Activated T-cell treated with anti-CD3 and anti-CD28 coated beads for 24 hours (primary cell): ENCODE measurements at regions not wholly inside any gene's neighbourhood (a gene's known extent, or its start where the extent isn't known, plus 50 kb on each side); places are given as distances from the start of the nearest gene placed in this dataset.
"Not testable (repeated sequence)": the region's sequence is repeated elsewhere in the genome, so short reads cannot be mapped to it uniquely, and the experiment has no call there.

Experiments used
- DNase-seq: peaks from one replicate; pipeline ENCODE4 v3.0.0-alpha.2; 2020; ENCODE audit warnings: low read depth

GRCh38 chr10:101280511-101280910 is 51.2 kb upstream of the LBX1 start:
- DNase-seq, result no peak

DNA sequence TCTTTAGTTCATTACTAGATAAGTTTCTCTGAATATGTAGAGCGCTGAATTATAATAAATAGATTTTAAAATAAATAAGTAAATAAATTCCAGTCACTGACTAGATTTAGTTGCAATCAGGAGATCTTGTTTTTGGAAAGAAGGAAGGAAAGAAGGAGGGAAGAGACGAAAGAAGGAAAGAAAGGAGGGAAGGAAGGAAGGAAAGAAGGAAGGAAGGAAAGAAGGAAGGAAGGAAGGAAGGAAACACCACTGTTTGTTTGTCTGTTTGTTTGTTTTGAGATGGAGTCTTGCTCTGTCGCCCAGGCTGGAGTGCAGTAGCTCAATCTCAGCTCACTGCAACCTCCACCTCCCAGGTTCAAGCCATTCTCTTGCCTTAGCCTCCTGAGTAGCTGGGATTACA is 51.7 kb upstream of the LBX1 start:
- DNase-seq, result not testable (repeated sequence)

- DNase-seq, result no peak
Measured at GRCh38 chr10:101282947-101283346, 53.7 kb upstream of the LBX1 start.

- no peak for DNase-seq
Measured at GRCh38 chr10:101283762-101284100, 54.5 kb upstream of the LBX1 start.

DNA sequence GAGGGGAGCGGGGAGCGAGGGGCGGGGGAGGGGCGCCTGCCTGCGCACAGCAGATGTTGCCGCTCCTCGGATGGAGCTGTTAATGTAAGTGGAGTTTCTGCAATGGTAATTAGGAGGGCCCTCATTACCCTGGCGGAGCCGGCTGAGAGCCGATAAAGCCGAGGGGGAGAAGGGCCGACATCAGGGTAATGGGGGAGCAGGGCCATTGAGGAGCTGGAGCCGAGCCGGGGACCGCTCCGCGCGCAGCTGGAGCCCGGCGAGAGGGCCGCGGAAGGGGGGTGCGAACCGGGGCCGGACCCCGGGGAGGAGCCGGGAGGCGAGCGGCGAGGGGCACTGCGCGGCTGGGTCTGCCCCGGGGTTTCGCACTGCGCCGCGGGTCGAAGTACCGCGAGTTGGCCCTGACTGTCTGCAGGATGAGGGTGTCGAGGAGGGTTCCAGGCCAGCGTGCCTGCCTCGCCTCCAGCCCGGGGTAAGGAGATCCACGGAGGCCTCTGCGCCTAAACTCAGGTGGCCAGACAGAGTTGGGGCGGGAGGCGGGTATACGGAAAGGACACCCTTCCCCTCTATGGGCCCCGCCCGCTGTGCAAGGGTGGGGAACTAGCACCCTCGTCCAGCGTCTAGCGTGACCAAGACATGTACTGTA is 55.0 kb upstream of the LBX1 start:
- DNase-seq, result no peak

DNA sequence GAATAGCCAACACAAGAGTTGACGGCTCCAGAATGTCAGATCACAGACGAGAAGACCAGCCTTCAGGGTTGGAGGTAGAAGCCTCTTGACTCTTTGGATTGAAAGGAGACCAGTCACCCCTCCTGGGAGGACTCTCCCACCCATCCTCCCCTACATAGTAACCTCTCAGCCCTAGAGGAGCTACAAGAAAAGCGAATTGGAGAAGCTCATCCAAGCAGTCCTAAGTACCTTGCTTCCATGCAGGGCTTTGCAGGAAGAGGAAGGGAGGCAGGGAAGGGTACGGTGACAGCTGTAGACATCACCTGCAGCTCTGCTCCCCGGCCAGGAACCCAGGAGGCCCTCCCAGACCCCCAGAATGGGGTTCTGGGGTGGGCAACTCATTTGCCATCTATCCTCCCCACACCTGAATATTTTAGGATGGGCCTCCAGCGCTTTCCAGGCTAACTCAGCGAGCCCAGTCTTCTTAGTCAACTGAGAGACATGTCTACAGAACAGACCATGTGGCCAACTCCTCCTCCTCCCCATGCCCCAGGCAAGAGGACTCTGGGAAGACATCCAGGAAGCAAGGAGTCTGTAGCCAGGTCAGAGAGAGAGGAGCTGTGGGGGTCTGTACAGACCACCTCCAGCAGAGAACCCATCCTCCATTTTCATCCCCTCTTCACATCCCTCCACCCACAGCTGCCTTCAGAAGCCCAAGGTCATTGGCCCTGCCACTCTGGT is 55.6 kb upstream of the LBX1 start:
- DNase-seq, result no peak

GRCh38 chr10:101285519-101286070 is 56.3 kb upstream of the LBX1 start:
- no peak for DNase-seq

DNA sequence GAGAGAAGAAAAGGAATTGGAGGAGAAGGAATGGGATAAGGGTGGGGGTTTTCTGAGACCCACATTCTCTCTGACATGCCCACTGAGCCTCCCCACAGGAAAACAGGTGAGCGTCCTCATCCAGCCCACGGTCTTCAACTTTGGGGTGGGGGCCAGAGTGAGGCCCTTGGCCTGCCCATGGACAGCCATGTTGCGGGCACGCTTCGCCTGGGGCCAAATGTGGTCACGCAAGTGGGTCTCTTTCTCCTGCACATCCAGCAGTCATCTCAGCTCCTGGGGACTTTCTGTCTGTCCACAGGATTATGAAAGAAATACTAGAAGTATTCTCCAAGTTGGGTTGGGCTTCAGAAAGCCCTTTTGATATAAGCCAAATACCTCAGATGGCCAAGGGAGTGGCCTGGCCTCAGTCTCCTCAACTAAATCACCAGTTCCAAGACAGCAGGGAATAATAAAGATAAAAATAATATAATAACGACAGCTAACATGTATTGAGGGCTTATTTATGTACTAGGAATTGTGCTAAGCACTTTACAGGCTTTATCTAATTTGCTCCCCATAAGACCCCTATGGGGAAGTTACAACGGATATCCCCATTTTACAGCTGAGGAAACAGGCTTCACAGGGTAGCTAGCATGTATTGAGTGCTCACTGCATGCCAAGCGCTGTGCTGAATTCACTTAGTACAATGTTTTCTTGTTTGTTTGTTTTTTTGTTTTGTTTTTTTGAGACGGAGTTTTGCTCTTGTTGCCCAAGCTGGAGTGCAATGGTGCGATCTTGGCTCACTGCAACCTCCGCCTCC is 57.2 kb upstream of the LBX1 start:
- DNase-seq, result no peak

GRCh38 chr10:101287183-101287996 is 58.1 kb upstream of the LBX1 start:
- DNase-seq, result no peak

GRCh38 chr10:101287997-101288635 is 58.9 kb upstream of the LBX1 start:
- no peak for DNase-seq

GRCh38 chr10:101289541-101289940 is 60.3 kb upstream of the LBX1 start:
- no peak for DNase-seq

DNA sequence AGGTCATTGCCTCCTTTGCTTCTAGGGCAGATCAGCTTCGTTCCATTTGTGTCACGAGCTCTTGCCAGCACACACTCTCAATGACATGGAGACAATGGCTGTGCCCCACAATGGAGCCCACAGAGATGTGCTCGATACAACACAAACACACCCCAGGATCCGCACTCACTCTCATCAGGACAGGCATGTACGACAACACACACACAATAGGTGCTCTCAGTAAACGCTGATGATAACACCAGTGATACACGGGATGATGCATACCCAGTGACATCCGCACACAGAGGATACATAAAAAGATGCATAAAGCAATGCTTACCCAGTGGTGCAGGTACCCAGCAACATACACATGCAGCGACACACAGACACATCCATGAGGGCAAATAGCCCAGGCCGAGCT is 61.2 kb upstream of the LBX1 start:
- no peak for DNase-seq

DNA sequence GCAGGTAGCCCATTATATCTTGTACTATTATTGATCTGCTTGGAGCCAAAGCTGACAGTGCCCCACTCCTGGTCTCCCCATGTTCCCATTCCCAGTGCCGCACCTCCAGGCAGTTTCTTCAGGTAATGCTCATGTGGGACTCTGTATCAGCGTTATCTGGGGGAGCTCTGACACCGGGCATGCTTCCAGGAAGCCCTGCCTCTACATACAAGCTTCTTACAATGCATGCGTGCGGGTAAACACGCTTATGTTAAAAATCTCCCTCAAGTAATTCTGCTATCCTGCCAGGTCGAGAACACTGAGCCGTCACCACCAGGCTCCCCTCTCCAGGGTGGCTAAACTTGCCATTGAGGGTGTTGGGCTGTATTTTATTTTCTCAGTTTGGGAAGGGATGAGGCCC is 61.6 kb upstream of the LBX1 start:
- no peak for DNase-seq

DNA sequence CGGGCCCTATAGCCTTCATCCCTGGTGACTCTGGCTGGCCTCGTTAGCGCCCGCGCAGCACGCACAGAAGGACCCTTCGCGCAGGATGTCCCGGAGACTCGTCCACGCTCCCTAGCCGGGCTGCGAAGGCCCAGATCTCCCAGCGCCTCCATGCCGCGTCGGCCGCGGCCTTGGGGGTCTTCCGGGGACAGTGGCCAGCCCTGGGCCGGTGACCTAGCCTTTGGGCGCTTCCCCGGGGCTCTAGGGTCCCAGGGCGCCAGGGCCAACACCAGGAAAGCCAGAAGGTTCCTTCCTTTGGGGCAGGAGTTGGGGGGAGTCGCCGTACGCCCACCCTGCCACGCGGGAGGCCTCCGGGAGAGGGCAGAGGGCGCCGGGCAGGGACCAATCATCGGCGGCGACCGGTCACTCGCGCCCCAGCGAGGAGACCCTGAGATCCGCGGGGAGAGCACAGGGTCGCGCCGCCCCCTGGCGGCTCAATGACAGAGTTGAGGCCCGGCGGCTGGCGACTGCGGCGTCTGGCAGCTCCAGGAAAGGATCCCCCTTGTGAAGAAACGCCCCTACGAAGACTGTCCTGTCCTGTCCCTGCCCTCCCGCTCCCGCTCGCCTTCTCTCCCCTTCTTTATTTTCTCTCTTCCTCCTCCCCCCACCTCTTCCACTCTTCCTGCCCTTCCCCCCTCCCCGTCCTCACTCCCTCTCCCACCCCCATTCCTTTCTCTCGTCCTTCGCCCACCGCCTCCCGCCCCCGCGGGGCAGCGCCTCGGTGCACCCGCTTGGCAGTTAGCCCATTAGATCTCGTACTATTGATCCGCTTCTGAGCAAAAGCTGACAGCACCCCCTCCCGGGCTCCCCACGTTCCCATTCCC is 62.3 kb upstream of the LBX1 start:
- DNase-seq, result peak; percentile 43

DNA sequence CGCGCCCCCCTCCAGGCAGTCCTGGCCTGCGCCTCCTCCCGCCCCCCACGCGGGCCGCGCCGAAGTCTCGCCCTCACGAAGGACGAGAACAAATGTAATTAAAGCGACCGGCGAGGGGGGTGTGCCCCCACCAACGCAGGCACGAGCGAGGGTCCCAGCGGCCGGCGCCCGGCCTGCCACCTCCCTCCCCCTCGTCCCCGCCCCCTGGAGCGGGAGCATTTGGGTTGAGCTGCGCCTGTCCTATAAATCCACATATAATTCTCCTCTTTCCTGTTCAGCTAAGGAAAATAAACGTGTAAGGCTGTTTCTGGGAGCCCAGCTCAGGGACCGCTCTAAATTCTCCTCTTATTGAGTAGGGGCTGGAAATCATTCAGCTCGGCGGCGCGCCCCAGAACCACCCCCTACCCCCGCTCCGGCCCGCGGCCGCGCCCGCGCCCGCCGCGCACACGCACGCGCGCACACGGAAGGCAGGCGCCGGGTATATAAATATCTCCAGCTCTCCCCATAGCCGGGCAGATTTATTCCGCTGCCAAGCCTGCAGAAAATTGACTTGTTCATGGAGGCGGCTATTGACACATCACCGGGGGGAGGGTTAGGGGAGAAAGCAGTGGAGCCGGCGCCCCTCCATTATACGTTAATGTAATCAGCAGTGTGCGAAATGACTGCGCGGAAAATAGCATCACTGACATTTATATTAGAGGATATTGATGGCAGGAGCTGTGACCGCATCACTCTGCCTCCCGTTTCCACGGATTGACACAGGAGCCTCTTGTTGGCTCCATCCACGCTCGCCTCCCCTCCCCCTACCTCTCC is 61.6 kb upstream of the BTRC start:
- DNase-seq, result no peak

DNA sequence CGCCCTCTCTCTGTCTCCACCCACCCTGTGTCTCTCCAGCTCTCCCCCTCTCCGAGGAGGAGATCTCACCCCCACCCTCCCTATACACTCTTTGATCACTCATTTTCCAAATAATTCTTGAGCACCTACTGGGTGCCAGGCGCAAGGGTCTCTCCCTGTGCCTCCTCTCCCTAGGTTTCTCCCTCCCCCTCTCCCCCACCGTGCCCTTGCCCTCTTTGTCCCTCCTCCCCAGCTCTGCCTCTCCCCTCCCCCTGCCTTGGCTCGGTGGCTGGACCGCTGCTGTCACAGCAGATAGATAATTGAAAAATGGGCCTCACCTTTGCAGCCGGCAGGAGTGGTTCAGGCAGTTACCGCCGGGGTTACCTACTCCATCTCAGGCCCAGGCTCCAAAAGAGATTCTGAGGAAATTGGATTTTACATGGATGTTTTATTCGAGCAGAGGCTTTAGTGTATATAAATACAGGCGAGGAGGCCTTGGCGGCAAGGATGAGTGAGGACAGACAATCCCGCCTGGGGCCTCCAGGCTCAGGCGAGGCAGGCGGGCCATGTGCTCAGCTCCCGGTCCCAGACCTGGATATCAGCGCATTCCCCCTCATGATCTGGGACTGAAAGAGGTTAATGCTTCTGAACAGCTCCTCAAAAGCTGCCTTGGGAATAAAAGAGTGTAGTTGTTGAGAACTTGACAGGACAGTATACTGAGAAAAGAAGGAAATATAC is 60.8 kb upstream of the BTRC start:
- DNase-seq, result no peak

DNA sequence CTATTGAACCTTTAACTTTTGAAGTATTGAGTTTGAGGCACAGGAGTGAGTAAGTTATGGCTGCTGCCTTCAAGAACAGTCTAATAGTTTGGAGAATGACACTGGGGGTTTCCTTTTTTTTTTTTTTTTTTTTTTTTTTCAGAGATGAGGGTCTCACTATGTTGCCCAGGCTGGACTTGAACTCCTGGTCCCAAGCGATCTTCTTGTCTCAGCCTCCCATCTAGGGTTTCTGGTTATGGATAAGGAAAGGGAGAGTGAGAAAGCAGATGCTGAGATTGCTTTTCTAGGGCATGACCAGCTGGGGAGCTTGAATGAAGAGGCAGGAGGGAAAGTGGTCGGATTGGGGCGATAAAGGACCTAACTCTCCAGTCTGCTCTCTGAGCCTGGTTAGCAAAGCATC is 59.9 kb upstream of the BTRC start:
- no peak for DNase-seq

- DNase-seq, result no peak
Measured at GRCh38 chr10:101295261-101295660, 58.7 kb upstream of the BTRC start.

GRCh38 chr10:101297901-101298486 is 56.0 kb upstream of the BTRC start:
- peak; percentile 63 for DNase-seq
